Kidney capillary endothelial cell (primary cell): ENCODE measurements at regions not wholly inside any gene's neighbourhood (a gene's known extent, or its start where the extent isn't known, plus 50 kb on each side); places are given as distances from the start of the nearest gene placed in this dataset.
"Not testable (repeated sequence)": the region's sequence is repeated elsewhere in the genome, so short reads cannot be mapped to it uniquely, and the experiment has no call there.

Source experiments
- DNase-seq: peaks from one replicate; pipeline ENCODE4 v3.0.0-alpha.2; 2018; ENCODE audit warnings: low spot score

GRCh38 chr3:166324401-166324800 is 487.2 kb upstream of the BCHE start:
- no peak for DNase-seq

DNA sequence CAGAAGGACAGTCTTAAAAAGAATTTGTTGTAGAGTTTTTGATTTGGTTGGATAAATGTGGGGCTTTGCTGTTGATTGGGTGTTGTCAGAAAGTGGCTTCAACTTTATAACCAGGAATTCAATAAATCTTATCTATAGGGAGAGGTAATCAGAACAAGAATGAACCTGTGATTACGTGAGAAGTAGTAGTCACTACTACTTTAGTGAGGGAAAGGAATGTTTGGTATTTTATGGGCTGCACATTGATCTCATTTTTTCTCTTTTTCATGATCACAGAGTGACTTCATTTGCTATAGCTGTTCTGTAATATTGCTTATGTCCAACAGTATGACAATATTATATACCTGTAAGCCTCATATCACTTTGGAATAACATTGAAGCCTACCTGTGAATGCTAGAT is 485.2 kb upstream of the BCHE start:
- no peak for DNase-seq

- DNase-seq: no peak
Measured at GRCh38 chr3:166307756-166308350, 470.6 kb upstream of the BCHE start.

GRCh38 chr3:166304584-166304983 is 467.4 kb upstream of the BCHE start:
- DNase-seq: no peak

- DNase-seq: no peak
Measured at GRCh38 chr3:166303681-166304080, 466.5 kb upstream of the BCHE start.

DNA sequence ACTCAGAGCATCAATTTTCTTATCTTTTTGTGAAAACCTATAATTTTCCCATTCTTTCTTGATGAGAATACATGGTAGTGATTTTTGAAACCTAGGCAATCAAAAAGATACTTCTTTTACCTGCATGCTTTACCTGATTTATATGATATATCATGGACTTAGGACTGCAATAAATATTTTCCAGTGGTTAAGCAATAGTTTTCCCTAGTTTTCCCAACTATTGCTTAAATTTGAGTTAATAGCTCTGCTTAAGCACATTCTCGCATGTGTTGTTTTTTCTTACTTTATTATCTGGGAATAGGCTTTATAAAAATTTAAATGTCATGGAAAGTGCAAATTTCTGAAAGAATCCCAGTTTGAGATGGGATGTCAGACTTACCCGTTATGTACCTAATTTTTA is 465.1 kb upstream of the BCHE start:
- no peak for DNase-seq

DNA sequence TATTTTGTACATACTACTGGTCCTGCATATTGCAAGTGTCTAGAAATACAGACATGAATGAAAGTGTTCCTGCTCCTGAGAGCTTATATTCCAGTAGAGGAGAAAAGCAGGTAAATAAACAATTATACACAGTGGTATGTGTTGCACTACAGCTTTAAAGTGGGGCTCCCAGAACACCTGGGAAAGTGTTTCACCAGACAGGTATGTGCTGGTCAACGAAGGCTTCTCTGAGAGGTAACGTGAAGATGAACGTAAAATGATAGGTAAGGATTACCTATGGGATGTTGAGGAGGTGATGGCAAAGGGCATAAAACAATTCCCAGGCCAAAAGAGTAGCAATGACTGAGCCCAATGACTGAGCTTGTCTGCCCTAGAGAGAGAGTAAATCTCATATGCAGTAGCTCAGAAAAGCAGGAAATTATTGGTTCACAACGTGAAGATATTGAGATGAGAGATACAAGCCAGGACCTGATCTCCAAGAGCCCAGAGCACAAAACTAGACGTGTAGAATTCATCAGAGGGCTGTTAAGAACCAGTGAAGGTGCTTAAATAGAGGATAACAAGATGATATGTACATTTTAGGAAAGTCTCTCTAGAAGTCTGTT is 459.1 kb upstream of the BCHE start:
- DNase-seq: no peak

DNA sequence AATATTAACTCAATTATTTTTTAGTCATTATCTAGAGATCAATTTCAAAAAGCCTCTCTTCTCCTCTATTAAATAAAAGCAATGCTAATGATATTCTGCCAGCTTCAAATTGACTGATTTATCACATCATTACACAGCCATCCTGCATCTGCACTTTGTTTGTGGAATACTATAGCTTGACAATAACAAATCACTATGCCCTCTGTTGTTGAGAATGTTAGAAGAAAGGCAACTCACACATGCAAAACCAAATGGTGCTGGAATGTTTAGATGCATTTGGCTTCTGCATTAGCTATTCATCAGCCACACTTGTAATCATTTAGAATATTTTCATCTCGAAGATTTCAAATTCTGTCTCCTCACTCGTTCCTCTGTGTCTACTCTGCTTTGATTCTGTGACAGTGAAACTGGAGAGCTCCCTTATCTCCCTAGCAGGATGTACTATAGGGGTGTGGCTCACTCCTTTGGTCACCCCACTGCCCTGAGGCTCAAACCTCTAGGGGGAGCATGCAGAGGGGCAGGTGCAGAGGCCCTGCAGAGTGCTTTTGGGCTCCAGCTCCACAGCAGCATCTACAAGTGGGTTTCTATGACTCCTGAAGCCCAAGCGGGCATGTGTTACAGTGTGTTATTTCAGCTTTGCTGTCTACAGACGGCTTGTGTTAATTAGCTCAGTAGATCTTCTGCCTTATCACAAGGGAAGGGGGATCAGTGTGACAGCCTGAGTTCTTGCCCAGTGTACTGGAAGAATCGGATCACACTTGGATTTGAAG is 454.1 kb upstream of the BCHE start:
- DNase-seq: no peak

GRCh38 chr3:166285001-166285400 is 447.8 kb upstream of the BCHE start:
- no peak for DNase-seq

- no peak for DNase-seq
Measured at GRCh38 chr3:166283840-166284239, 446.6 kb upstream of the BCHE start.

GRCh38 chr3:166282931-166283330 is 445.7 kb upstream of the BCHE start:
- no peak for DNase-seq

- no peak for DNase-seq
Measured at GRCh38 chr3:166279636-166280035, 442.4 kb upstream of the BCHE start.

GRCh38 chr3:166275024-166275390 is 437.8 kb upstream of the BCHE start:
- no peak for DNase-seq

- no peak for DNase-seq
Measured at GRCh38 chr3:166274351-166275023, 437.3 kb upstream of the BCHE start.

- DNase-seq: no peak
Measured at GRCh38 chr3:166270429-166270828, 433.2 kb upstream of the BCHE start.

- DNase-seq: no peak
Measured at GRCh38 chr3:166265153-166265552, 427.9 kb upstream of the BCHE start.

DNA sequence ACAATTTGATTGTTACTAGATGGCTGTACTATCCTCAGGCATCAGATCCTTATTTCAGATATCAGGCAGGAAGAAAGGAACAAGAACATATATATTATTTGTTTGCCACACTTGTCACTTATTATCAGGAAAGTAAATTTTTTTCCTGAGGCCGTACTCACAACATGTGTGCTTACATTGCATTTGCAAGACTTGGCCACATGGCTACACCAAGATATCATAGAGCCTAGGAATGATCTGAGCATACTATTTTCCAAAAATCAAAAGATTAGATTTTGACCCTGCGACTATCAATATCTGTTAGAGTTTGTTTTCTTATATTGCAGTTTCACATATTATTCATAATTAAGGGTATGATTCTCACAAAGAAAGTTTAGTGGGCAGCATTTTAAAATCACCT is 426.2 kb upstream of the BCHE start:
- DNase-seq: no peak

- not testable (repeated sequence) for DNase-seq
Measured at GRCh38 chr3:166258293-166258850, 421.1 kb upstream of the BCHE start.

- DNase-seq: no peak
Measured at GRCh38 chr3:166257715-166258114, 420.5 kb upstream of the BCHE start.

DNA sequence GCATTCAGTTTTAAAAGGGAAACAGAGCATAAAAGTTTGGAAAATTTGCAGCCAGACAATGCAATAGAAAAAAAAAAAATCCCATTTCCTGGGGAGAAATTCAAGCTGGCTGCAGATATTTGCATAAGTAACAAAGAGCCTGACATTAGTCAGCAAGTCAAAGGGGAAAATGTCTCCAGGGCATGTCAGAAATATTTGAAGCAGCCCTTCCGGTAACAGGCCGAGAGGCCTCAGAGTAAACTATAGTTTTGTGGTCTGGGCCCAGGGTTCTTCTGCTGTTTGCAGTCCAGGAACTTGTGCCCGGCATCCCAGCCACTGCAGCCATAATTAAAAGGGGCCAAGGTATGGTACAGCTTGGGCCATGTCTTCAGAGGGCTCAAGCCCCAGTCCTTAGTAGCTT is 411.6 kb upstream of the BCHE start:
- no peak for DNase-seq

DNA sequence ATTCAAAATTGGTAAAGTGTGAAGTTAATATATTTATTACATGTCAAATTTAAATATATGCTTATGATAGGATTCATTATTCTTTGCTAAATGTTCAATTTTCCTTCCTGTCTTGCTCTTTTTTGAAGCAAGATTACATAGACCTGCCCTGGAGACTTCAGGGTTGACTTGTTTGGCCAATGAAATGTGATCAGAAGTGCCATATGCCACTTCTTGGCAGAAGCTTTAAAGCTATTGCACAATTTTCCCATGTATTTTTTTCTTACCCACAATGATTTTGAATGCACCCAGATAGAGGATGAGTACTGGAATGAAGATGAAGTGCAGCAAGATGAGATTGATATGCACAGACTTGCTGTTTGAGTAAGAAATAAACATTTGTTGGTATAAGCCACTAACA is 406.3 kb upstream of the BCHE start:
- no peak for DNase-seq

- DNase-seq: no peak
Measured at GRCh38 chr3:166223120-166223519, 385.9 kb upstream of the BCHE start.

DNA sequence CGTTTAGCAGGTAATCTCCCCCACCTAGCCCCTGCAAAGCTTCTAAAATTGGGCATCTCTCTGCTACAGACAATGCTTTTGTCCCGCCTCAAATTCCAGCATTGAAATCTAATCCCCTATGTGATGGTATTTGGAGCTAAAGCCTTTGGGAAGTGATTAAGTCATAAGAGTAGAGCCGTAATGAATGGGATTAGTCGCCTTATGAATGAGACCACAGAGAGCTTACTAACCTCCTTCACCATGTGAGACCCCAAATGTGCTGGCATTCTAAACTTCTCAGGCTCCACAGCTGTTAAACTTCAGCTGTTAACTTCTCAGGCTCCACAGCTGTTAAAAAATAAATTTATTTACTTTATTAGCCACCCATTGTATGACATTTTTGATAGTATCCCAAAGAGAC is 374.2 kb upstream of the BCHE start:
- no peak for DNase-seq
